H9 (cell line): ENCODE measurements at regions not wholly inside any gene's neighbourhood (a gene's known extent, or its start where the extent isn't known, plus 50 kb on each side); places are given as distances from the start of the nearest gene placed in this dataset.

Experiments
- DNase-seq: peaks from one replicate; pipeline ENCODE4 v3.0.0-alpha.2; 2017
- H2AFZ ChIP-seq: one replicate; pipeline ENCODE4 v1.6.1; 2013; ENCODE audit warnings: mild to moderate bottlenecking, low read length, control low read depth, moderate library complexity
- H2AK5ac ChIP-seq: 2 replicates; pipeline ENCODE4 v1.6.1; 2013; ENCODE audit warnings: low read length, control low read depth, mixed read lengths; ENCODE audit not compliant: insufficient read length
- H2BK120ac ChIP-seq: one replicate; pipeline ENCODE4 v1.6.1; 2013; ENCODE audit warnings: low read depth, mild to moderate bottlenecking, low read length, control low read depth, inconsistent platforms; ENCODE audit not compliant: poor library complexity, severe bottlenecking
- H2BK12ac ChIP-seq: 2 replicates; pipeline ENCODE4 v1.6.1; 2013; ENCODE audit warnings: low read length, control low read depth, mixed read lengths, low read depth; ENCODE audit not compliant: insufficient read length
- H2BK15ac ChIP-seq: 2 replicates; pipeline ENCODE4 v1.6.1; 2013; ENCODE audit warnings: low read depth, low read length, control low read depth
- H2BK20ac ChIP-seq: one replicate; pipeline ENCODE4 v1.6.1; 2013; ENCODE audit warnings: low read depth, mild to moderate bottlenecking, low read length, control low read depth, inconsistent platforms; ENCODE audit not compliant: poor library complexity, severe bottlenecking
- H2BK5ac ChIP-seq: 2 replicates; pipeline ENCODE4 v1.6.1; 2013; ENCODE audit warnings: low read length, control low read depth, mixed read lengths; ENCODE audit not compliant: insufficient read length
- H3K14ac ChIP-seq: 2 replicates; pipeline ENCODE4 v1.6.1; 2013; ENCODE audit warnings: low read length, control low read depth; ENCODE audit not compliant: insufficient read depth
- H3K18ac ChIP-seq: 2 replicates; pipeline ENCODE4 v1.6.1; 2013; ENCODE audit warnings: low read depth, mild to moderate bottlenecking, mixed read lengths, low read length, control low read depth; ENCODE audit not compliant: insufficient read length
- H3K23ac ChIP-seq: 2 replicates; pipeline ENCODE4 v1.6.1; 2013; ENCODE audit warnings: low read length, control low read depth, mixed read lengths, low read depth; ENCODE audit not compliant: insufficient read length
- H3K23me2 ChIP-seq: 2 replicates; pipeline ENCODE4 v1.6.1; 2013; ENCODE audit warnings: low read depth, mild to moderate bottlenecking, mixed read lengths, low read length, control low read depth; ENCODE audit not compliant: insufficient read length, poor library complexity, severe bottlenecking
- H3K27ac ChIP-seq: 2 replicates; pipeline ENCODE4 v1.5.1; 2013; ENCODE audit warnings: low read length, control low read depth, mixed read lengths, low read depth; ENCODE audit not compliant: insufficient read length
- H3K27me3 ChIP-seq: 2 replicates; pipeline ENCODE4 v1.6.1; 2013; ENCODE audit warnings: low read length, control low read depth, inconsistent platforms; ENCODE audit not compliant: insufficient read depth
- H3K4ac ChIP-seq: 2 replicates; pipeline ENCODE4 v1.6.1; 2013; ENCODE audit warnings: low read depth, mild to moderate bottlenecking, control low read depth, inconsistent platforms, low read length, moderate library complexity
- H3K4me1 ChIP-seq: 2 replicates; pipeline ENCODE4 v1.6.1; 2013; ENCODE audit warnings: low read length, control low read depth, inconsistent platforms; ENCODE audit not compliant: insufficient read depth
- H3K4me2 ChIP-seq: 2 replicates; pipeline ENCODE4 v1.6.1; 2013; ENCODE audit warnings: low read length, control low read depth, mixed read lengths; ENCODE audit not compliant: insufficient read length, insufficient read depth
- H3K56ac ChIP-seq: 2 replicates; pipeline ENCODE4 v1.6.1; 2013; ENCODE audit warnings: low read depth, mild to moderate bottlenecking, mixed read lengths, low read length, control low read depth; ENCODE audit not compliant: insufficient read length
- H3K79me1 ChIP-seq: 2 replicates; pipeline ENCODE4 v1.6.1; 2013; ENCODE audit warnings: low read depth, mild to moderate bottlenecking, moderate library complexity, low read length, control low read depth, inconsistent platforms; ENCODE audit not compliant: insufficient read depth, poor library complexity, severe bottlenecking
- H3K79me2 ChIP-seq: 2 replicates; pipeline ENCODE4 v1.6.1; 2013; ENCODE audit warnings: low read length, control low read depth, inconsistent platforms; ENCODE audit not compliant: insufficient read depth
- H3K9ac ChIP-seq: 2 replicates; pipeline ENCODE4 v1.6.1; 2013; ENCODE audit warnings: low read length, control low read depth, mixed read lengths; ENCODE audit not compliant: insufficient read length; ENCODE audit errors: extremely low read depth
- H3K9me3 ChIP-seq: one replicate; pipeline ENCODE4 v1.6.1; 2013; ENCODE audit warnings: low read depth, low read length, inconsistent platforms; ENCODE audit not compliant: control insufficient read depth
- H3T11ph ChIP-seq: one replicate; pipeline ENCODE4 v1.6.1; 2013; ENCODE audit warnings: mild to moderate bottlenecking, low read length, control low read depth, inconsistent platforms
- H4K20me1 ChIP-seq: one replicate; pipeline ENCODE4 v1.6.1; 2013; ENCODE audit not compliant: control insufficient read depth, insufficient read length, insufficient read depth
- H4K5ac ChIP-seq: 2 replicates; pipeline ENCODE4 v1.6.1; 2013; ENCODE audit warnings: low read depth, mild to moderate bottlenecking, mixed read lengths, low read length, control low read depth; ENCODE audit not compliant: insufficient read length
- H4K8ac ChIP-seq: replicated peaks from 2 replicates; pipeline ENCODE4 v1.6.1; 2013; ENCODE audit warnings: low read length, control low read depth, mixed read lengths, low read depth; ENCODE audit not compliant: insufficient read length
- H4K91ac ChIP-seq: 2 replicates; pipeline ENCODE4 v1.6.1; 2013; ENCODE audit warnings: low read depth, mild to moderate bottlenecking, moderate library complexity, mixed read lengths, low read length, control low read depth; ENCODE audit not compliant: insufficient read length
- H3K27ac Mint-ChIP-seq, 3 experiments: 2 replicates in 2 of 3; 3 replicates in 1 of 3; pipeline ENCODE4 v1.8.0; 2020 to 2021; ENCODE audit warnings: mixed read lengths in 3 of 3, mild to moderate bottlenecking in 1 of 3, moderate library complexity in 1 of 3
- H3K27me3 Mint-ChIP-seq: 2 replicates; pipeline ENCODE4 v1.8.0; 2021; ENCODE audit warnings: low read depth, mild to moderate bottlenecking, moderate library complexity, mixed read lengths
- H3K36me3 Mint-ChIP-seq, 3 experiments: 2 replicates in 2 of 3; 3 replicates in 1 of 3; pipeline ENCODE4 v1.8.0; 2020 to 2021; ENCODE audit warnings: low read depth in 3 of 3, mixed read lengths in 3 of 3; ENCODE audit not compliant: insufficient read depth in 1 of 3
- H3K4me1 Mint-ChIP-seq, 2 experiments: 2 replicates each; pipeline ENCODE4 v1.8.0; 2020; ENCODE audit warnings: mixed read lengths in 2 of 2
- H3K4me3 Mint-ChIP-seq, 2 experiments: 2 replicates in 1 of 2; 3 replicates in 1 of 2; pipeline ENCODE4 v1.8.0; 2020 to 2021; ENCODE audit warnings: mild to moderate bottlenecking in 2 of 2, mixed read lengths in 2 of 2, moderate library complexity in 1 of 2
- H3K9me3 Mint-ChIP-seq, 2 experiments: 2 replicates in 1 of 2; 3 replicates in 1 of 2; pipeline ENCODE4 v1.8.0; 2020; ENCODE audit warnings: mild to moderate bottlenecking in 2 of 2, mixed read lengths in 2 of 2, moderate library complexity in 1 of 2
- CTCF ChIP-seq: fragments of 200-600 bp; sonication (generic); conservative IDR thresholded peaks from 3 replicates; pipeline ENCODE4 v1.8.0; 2021; ENCODE audit warnings: antibody characterized with exemption, mild to moderate bottlenecking
- WGBS: extraction: QIAGEN DNeasy Blood & Tissue Kit; methylation state at CpG from one replicate; pipeline ENCODE4 v1.1.7; 2013; ENCODE audit warnings: missing lambda C conversion rate, low lambda C conversion rate, mixed read lengths; ENCODE audit not compliant: insufficient read length; ENCODE audit errors: extremely low coverage; 5-methylcytosine and 5-hydroxymethylcytosine counted together

DNA sequence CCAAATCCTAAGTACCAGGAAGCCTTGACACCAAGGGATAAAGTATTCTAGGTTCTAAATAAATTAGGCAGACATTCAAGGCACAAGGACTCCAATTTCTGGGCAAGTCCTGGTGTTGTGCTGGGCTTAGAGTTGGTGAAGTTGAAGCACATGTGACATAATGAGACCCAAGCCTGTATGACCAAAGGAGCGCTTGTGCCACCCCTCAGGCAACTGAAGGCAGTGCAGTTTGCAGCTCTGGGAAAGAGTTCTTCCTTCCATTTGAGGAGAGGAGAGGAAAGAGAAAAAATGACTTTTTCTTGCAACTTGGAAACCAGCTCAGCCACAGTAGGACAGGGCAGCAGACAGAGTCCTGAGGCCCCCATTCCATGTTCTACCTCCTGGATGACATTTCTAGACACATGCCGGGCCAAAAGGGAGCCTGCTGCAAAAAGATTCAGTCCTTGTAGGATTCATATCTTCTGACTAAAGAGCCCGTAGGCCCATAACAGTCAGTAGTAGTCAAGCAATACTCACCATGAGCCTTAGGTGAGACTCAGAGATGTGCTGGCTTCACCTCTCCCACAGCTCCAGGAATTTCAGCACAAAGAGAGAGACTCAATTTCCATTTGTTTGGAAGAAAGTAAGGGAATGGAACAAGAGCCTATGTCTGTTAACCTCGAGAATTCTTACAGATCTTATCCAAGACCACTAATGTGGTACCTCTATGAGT is 588.8 kb upstream of the BCHE start:
- no peak overlapping the region for H3K56ac ChIP-seq
- no peak overlapping the region for H2BK12ac ChIP-seq
- no peak overlapping the region for H3K14ac ChIP-seq
- no peak overlapping the region for H3K18ac ChIP-seq
- H3K4ac ChIP-seq, result no peak overlapping the region
- H3K36me3 Mint-ChIP-seq, result peaks cover 0 to 12% (median 0%) of the 10 kb centered on the region in 3 experiments; a peak in 3 of 7 replicates
- no peak overlapping the region for H2AFZ ChIP-seq
- no peak overlapping the region for H3K4me3 Mint-ChIP-seq
- H3K79me1 ChIP-seq, result no peaks in the 10 kb centered on the region
- no peak overlapping the region for H2BK120ac ChIP-seq
- no peak overlapping the region for H2BK20ac ChIP-seq
- no peaks in the 10 kb centered on the region for H3K23me2 ChIP-seq
- H4K8ac ChIP-seq, result no peak overlapping the region
- no peaks in the 10 kb centered on the region for H3K9me3 ChIP-seq
- no peak overlapping the region for H2BK15ac ChIP-seq
- H2BK5ac ChIP-seq, result no peak overlapping the region
- H3K4me1 Mint-ChIP-seq, result peaks cover 10 to 16% of the 10 kb centered on the region in 2 experiments
- no CpG with 5 or more reads among the region's 4 CpGs for WGBS
- H3K9me3 Mint-ChIP-seq, result peaks cover 6 to 8% of the 10 kb centered on the region in 2 experiments; a peak in 4 of 5 replicates
- H2AK5ac ChIP-seq, result no peak overlapping the region
- H3K4me2 ChIP-seq, result no peak overlapping the region
- H4K5ac ChIP-seq, result no peak overlapping the region
- TF ChIP-seq CTCF, result peak; percentile 59
- H4K91ac ChIP-seq, result no peak overlapping the region
- H3K27me3 ChIP-seq, result no peaks in the 10 kb centered on the region
- no peaks in the 10 kb centered on the region for H3K79me2 ChIP-seq
- no peak overlapping the region; a peak in 1 of 7 replicates for H3K27ac Mint-ChIP-seq
- H3K9ac ChIP-seq, result no peak overlapping the region
- DNase-seq, result peak; percentile 60
- H3K27ac ChIP-seq, result no peak overlapping the region
- H4K20me1 ChIP-seq, result no peaks in the 10 kb centered on the region
- peaks cover 4% of the 10 kb centered on the region; the same call in 1 of the 2 replicates for H3K4me1 ChIP-seq
- H3T11ph ChIP-seq, result no peak overlapping the region
- H3K27me3 Mint-ChIP-seq, result no peaks in the 10 kb centered on the region
- H3K23ac ChIP-seq, result no peak overlapping the region
